CD4-positive, alpha-beta T cell treated with Interleukin-1 beta for 1 hour (primary cell): ENCODE measurements at regions not wholly inside any gene's neighbourhood (a gene's known extent, or its start where the extent isn't known, plus 50 kb on each side); places are given as distances from the start of the nearest gene placed in this dataset.
A peak's percentile ranks its signal among the peaks of the same experiment; 100 is the strongest.

Source experiments
- DNase-seq, 2 donors: peaks; one replicate each; pipeline ENCODE4 v3.0.0-alpha.2; 2020 to 2022

DNA sequence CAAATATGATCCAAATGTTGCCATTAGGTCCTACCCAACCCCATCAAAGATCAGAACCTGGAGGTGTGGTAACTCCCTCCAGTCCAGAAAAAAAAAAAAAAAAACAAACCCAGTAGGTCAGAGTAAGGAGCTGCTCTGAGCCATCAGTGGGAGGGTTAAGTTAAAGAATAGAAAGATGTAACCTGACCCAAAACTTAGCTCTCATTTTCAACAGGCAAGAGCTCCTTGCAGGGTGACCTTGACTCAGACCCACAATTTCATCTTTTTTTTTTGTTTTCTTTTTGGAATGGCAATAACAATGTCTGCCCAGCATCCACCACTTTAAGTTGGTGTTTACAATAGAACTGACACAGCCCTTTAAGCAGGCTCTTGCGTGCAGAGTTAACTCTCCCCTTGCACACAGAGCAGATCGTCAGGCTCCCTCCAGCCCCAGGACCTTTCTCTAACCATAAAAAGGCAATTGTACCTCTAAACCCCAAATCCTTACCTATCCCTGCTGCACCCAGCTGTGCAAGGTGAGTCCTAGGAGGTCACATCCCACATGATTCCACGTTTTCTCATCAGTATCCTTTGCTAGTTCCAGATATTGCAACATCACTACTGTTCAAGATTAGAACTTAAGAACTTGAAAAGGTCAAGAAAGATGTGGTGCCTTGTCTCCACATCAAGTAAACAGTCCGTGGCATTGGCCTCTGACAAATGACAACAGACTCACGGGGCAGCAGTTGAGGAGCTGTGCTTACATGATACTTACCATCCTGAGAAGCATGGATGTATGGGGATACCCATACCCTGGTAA lies 178.6 kb upstream of the EEA1 start:
- DNase-seq: no peak

DNA sequence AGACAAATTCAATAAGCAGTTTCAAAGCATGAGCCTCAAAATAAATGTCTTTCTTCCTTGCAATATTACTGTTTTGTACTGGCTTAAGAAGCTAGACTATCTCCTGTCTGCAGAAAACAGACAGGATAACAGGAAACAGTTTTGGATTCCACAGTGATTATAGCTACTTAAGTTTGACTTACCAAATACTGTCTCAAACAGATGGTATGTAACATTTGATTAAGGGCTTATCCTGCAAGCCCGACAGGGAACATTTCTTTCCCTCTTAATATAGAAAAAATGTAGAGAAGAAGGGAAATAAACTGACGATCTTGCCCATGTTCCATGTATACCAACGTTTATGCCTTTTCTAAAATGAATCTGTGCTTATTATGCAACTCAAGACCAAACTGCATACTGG lies 179.9 kb upstream of the EEA1 start:
- no peak for DNase-seq

DNA sequence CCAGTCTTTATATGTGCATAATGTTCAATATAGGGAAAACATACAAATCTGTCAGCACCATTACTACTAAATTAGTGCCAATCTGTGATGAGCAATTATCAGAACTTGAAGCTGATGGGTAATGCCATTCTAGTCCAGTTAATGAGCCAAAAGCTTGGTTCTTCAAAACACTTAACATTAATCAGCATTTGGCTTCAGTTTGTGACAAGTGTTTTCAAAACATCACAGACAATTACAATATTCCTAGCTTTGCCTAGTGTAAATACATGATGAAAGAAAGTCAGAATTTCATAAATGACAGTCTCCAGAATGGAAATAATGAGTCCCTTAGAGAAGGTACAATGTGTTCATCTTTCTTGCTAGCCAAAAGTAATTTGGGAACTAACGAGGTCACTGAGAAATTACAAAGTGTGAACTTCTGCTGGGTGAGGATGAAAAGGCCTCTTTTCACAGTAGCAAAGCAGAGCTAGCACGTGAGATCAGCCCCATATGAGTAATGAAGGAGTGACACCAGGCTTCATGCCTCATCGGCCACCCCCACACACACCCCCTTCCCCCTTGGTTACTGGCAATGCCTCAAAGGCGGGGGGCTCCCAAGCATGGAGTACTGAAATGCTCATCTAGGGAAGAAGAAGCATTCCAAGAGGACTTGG lies 180.6 kb upstream of the EEA1 start:
- DNase-seq: no peak

DNA sequence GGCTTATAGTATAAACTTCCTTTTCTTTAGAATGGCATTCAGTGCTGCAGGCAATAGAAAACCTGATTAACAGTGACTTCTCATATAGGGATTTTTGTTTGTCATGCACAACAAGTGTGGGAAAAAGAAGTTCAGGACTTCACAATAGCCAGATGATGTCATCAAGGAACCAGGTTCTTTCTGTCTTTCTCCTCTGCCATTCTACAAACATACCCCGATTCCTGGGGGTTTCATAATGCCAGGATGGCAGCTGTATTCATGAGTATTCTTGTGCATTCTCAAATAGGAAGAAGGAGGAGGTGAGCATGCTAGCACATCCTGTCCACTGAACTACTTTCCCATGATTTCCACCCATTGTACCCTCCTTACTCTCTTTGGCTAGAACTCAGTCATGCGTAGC lies 182.7 kb upstream of the EEA1 start:
- DNase-seq: no peak

DNA sequence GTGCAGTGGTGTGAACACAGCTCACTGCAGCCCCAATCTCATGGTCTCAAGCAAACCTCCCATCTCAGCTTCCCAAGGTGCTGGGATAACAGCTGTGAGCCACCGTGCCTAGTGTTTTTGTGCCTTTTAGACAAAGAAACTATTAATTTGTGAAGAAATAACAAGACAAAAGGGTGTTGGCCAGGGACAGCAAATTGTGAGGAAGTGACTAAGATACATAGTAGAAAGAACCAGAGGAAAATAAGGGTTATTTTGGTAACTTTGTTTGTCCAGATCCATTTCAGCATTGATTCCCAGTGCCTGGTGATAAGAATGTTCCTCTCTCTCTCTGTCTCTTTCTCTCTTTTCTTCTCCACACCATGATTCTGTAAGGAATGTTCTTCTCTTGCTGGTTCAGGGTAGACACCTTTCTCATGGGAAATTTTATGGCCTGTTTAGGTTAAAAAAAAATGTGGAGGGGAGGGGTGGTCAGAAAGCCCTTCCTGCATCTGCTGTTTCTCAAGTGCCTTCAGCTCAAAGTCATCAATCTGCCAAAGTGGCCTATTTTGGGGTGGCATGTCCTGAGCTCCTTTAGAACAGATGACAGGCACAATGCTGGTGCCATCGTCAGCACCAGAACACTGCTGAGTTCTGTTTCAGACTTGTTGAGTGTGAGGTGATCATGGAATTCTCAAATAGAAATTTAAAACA lies 184.4 kb upstream of the EEA1 start:
- no peak for DNase-seq

DNA sequence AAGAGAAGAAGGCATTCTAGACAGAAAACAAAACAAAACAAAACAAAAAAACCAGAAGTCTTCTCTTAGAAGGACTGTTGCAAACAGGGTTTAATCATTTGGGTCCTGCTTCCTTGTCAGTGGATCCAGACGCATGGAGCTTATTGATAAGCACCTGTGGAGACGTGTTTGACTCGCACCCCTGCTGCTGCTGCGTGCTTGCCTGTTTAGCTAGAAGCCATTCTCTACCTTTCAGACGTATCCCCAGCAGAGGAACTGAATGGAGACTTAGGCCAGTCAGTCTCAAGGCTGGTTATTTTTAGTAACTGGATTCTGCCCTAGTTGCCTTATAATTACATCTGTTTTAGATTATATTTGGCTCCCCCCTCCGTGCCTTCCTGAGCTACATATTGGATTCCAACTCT lies 186.1 kb upstream of the EEA1 start:
- no peak for DNase-seq

DNA sequence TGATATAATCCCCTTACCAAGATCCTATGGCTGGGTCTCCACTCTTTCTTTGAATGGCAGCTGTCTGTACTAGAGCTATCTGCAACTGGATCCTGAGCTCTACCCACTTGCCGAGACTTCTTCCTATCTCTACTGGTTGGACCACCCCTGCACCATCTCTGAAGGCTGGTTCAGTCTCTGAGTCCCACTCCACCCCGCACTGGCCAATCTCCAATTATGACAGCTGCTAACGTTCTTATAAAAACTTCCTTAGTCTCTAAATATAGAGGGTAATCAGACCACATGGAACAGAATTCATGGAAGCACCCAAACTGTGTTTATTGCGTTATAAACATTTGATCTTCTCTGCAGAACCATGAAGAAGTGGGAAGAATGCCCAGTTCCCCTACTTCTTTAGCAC lies 186.6 kb upstream of the EEA1 start:
- no peak for DNase-seq

DNA sequence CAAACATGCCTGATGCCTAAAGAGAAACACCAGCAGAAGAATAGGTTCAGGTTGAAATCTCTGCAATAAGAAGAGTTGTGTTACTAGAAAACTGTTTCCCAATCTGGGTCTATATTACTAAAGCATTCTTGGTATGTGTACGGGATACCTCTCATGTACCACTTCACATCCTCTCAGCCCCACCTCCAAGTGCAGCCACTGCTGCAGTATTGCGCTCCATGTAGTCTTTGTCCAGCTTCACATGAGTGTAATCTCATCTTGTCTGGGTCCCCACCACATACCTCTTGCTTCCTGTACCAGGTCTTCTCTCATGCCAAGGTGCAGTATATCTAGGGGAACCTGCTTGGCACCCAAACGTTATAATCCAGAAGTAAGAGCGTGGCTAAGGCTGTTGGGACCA lies 187.5 kb upstream of the EEA1 start:
- no peak for DNase-seq

DNA sequence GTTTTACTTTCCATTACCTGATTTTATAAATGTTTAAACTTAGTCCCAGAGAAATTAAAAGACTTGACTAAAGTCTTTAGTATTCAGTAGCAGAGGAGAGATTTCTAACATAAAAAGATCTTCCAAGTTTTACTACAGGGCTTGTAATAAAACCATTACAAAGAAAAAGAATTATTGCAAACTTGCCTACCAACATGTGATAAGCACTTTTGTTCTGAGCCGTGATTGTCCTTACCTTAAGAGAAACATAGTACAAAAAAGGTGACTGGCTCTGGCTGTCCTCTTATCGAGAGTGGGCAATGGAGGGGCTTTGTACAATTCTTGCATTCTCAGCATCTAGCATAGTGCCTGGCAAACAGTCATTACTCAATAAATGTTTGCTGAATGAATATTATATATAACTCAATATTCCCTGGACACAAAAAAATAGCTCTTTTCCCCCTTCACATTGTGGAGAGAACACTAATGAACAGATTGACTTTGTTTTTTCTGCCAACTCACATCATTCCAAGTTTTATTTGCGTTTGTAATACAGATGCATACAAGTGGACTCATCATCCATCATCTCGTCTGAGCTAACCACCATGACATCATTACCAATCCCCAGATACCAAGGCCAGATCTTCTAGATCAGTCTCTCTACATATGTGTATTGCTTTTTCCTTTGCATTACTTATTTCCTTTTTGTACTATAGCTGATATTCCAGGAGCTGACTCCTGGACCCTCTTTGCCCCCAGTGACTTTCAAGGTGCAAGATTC lies 192.8 kb upstream of the EEA1 start:
- DNase-seq: no peak

DNA sequence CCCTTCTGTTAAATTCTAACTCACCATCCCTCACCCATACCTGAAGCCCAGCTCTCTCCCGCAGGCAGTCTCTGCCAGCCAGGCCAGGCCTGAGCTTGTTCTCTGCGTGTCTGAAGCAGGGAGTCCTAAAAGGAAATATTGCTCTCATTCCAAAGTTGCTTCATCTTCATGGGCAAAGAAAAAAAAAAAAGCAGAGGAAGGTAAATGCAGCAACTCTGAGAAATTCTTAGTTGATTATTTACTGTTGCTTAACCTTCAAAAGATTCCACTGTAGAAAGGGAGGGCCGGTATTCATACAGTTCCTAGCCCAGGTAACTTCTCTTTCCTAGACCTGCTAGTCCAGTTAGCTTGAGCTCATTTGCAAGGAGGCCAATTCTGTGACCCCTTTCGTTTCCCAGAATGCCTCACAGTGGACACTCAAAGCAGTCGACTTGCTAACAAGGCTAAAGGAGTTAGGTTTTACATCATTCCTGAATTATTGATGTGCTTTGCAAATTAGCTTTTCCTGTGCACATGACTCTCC lies 193.5 kb upstream of the EEA1 start:
- DNase-seq: no peak

DNA sequence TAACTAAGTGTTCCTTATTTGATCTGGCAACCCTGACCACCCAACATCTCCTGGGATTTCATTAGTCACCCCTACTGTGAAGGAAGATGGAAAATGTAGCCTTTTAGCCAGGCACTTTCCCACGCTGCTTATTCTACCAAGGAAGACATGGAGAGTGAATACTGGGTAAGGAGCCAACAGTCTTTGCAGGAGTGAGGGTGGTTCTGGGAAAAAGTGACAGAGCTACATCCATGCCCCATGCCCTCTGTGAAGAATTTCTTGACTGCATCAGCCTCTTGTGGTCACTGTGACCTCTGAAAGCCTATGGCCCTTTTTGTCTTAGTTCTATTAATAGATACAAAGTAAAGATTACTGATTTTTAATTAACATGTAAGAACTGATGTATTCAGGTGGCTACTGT lies 196.0 kb upstream of the EEA1 start:
- no peak for DNase-seq

DNA sequence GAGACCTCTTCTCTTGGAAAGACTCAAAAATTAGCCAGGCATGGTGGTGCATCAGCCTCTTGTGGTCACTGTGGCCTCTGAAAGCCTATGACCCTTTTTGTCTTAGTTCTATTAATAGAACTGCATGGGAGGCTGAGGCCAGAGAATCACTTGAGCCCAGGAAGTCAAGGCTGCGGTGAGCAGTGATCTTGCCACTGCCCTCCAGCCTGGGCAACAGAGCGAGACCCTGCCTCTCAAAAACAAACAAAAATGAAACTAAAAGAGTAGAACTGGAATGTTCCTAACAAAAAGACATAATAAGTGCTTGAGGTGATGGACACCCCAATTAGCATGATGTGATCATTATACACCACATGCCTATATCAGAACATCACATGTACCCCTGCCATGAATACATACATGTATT lies 197.0 kb upstream of the EEA1 start:
- no peak for DNase-seq

DNA sequence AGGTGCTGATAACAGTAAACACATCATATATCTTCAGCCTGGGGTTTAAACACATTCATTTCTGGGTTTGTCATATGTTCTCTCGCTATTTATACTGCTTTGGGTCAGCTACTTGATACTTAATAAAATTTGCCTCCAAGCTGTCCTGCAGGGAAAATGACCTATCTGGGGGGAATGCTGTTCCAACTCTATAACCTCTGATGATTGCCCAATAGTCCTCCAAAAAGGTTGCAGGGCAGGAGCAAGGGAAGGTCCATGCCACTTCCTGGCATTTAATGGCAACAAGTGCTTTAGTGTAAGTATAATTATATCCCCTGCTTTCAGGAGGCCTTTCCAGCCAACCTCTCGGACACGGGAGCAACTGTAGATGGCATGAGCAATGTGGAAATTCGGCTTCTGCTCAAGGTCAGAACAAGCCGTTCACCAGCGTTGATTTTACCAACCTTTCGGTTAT lies 198.0 kb upstream of the EEA1 start:
- DNase-seq: no peak

DNA sequence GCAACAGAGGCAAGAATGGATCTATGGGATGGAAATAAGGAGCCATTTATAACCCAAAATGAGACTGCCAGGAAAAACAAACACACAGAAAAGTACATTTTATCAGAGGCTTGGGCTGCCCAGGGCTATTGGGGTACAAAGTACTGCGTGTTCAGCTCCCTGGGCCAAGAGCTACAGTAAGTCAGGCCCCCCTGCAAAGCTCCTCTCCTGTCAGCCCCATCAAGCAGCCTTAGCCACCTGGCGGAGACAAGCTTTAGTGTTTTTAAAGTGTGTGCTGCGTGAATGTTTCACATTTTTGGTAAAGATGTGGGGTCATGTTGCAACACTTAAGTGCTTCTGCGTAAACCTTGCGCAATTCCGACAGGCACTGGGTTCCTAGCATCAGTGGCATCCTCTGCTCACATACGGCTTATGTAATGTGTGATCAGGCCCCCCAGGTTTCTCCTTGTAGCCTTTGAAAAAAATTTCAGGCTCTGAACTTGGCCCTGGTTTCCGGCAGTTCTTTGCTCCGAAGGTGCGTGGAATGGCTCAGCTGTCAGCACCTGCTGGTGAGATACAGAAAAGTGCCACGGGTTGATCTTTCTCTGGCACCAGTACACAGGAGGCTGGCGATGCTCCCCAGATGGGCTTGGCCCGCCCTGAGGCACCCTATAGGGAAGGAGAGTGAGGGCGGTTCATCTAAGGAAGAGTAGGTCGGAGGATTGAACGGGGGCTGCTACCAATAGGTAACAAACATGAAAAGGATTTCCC lies 198.7 kb upstream of the EEA1 start:
- DNase-seq: peak in 1 of 2 donors; percentile 39

DNA sequence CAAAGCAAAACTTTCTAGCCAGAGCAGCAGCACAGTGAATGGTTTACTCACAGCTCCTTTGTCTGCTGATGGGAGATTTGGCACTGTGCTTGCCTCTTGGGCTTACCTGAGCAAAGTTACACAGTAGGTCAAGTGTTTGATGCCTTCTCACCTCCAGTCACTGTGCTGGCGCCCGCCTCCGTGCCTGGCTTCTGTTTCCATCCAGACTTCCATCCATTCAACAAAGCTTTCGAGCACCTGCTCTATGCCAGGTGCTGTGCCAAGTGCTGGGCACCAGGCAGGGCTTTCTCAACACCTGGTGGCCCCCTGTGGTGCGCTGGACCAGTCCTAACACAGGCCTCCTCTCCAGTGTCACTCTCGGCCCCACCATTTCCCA lies 199.2 kb upstream of the EEA1 start:
- DNase-seq: no peak

DNA sequence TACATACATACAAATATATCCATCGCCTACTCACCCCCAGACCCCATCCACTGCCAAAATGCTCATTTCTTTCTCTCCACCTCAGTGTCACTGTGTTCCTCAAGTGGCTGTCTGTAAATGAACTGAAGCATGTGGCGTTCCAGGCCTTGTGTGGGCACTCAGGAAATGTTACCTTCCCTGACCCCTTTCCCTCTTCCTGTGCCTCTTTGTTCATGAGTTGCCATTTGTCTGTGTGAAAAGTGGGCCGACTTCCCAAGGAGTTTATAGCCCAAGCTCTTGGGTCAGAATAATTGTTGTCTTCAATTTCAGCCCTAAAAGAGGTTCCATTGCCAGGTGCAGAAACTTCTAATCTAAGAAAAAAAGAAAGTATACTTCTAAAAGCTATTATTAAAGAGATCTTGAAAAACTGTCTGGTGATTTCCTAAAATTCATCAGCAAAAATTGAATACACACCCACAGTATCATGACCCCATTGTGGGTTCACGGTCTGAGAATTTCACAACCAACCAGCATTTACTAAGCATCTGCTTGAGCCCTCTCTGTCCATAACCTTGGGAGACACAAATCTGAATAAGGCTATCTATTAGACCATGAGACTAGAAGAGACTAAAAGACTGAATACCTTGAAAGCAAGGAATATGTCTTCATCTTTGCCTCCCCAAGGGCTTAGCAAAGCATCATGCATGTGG lies 201.4 kb upstream of the EEA1 start:
- no peak for DNase-seq

DNA sequence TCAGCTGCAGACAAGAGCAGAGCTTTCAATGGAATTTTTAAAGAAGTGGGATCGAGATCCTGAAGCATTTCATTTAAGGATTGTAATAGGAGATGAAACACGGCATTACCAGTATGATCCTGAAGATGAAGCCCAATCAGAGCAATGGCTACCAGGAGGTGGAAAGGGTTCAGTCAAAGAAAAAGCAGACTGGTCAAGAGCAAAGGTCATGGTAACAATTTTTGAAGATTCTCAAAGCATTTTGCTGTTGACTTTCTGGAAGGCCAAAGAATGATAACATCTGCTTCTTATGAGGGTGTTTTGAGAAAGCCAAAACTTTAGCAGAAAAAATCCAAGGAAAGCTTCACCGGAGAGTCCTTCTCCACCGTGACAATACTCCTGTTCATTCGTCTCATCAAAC lies 204.3 kb upstream of the EEA1 start:
- no peak for DNase-seq

DNA sequence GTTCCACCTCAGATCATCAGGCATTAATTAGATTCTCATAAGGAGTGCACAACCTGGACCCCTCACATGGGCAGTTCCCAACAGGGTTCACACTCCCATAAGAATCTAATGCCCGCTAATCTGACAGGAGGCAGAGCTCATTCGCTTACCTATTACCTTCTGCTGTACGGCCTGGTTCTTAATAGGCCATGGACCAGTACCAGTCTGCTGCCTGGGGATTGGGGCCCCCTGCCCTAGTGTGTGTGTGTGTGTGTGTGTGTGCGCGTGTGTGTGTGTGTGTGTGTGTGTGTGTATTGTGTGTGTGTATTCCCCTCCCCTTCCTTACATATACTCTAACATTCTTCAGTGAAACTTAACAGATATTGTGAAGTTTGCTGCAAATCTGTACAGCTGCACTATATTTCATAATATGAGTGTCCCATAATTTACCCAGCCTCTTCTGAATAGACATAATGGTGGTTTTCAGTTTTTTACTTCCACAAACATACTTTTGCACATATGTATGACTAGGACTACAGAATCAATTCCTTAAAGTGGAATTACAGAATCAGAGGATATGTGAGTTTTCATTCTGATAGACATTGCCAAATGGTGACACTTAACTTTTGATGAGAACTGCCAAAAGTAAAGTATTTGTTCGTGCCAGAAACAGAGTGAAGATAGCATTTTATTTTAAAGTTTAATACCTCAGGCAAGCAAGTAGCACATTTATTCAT lies 205.2 kb upstream of the EEA1 start:
- no peak for DNase-seq

DNA sequence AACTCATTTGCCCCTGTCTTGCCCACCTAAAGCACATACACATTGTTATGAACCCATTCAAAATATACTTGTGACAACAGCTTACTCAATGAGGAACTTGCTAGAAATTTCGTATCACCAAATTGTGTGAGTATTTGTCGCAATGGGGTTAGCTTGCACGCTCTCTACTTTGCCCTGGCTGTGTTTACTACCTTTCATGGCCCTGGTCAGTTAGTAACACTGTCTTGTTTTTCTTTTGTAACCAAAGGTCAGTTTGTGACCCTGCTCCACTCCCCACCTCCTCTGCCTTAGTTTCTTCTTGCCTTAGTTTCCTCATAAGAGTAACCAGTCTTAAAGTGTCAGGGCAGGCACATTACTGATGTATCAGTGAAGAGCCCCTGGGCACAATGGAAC lies 205.8 kb upstream of the EEA1 start:
- no peak for DNase-seq

DNA sequence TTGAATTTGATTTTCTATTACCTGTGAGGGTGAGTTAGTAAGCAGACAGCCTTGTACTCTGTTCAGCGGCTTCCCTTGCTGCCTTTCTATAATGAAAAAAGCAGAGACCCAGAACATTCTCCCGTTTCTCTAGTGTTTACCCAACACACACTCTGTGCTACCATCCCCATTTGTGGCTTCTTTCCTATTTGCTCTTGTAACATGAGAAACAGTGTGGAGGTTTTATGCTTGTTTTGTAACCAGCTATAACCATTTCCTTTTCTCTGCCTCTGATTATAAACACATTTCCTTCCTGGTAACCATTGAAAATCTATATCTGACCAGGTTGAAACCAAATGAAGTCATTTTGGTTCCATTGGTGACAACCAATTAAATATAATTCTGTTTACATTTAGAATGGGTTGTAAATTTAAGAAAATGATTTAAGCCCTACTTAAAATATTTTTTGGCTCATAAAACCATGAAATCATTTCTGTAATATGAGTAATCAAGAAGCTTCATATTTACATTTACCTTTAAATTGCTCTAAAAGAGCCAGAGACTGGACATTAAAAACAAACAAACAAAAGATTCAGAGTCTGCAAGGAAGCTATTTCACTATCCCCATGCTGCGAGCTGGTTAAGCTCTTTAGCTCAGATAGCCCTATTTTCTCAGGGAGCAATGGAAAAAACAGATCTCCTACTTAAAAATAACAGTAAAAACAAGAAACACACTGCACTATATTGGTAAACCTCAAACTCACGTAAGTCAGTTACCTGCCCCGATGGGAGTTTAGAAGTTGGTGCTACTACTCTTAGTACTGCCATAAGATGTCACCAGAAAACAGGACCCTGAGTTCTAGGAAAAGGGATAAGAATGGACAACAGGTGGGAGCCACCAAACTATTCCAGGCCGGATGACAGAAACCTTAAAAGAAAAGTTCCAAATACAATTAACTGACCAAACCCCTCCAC lies 206.5 kb upstream of the EEA1 start:
- DNase-seq: no peak
